T-cell (primary cell): ENCODE measurements at regions not wholly inside any gene's neighbourhood (a gene's known extent, or its start where the extent isn't known, plus 50 kb on each side); places are given as distances from the start of the nearest gene placed in this dataset.

ENCODE experiments used
- ATAC-seq, 4 experiments: fragments of 200-7000 bp in 3 of 4; fragments of 150-1000 bp in 1 of 4; cut with Tn5 transposase; replicated peaks in 1 of 4; 1 replicate in 3 of 4; 2 replicates in 1 of 4; pipeline ENCODE4 v1.10.0; 2021; ENCODE audit warnings: moderate library complexity in 3 of 4, mild to moderate bottlenecking in 2 of 4, moderate number of reproducible peaks in 1 of 4
- CTCF ChIA-PET, 2 donors: fragments of 300-600 bp; sonication (Branson Sonifier 250); formaldehyde crosslinking; loops; one replicate each; lab custom pipeline; 2022; ENCODE audit warnings: antibody characterized with exemption in 2 of 2; lab: Charles Lee
- POLR2A ChIA-PET, 2 donors: fragments of 300-600 bp; sonication (Branson Sonifier 250); formaldehyde crosslinking; loops; one replicate each; lab custom pipeline; 2022; ENCODE audit warnings: antibody characterized with exemption in 2 of 2; lab: Charles Lee
- DNase-seq, 35 experiments: peaks; one replicate each; pipeline versions ENCODE4 v3.0.0 to v3.0.0-alpha.2; 2013 to 2023
- H3K27ac ChIP-seq: one replicate; pipeline ENCODE4 v1.5.1; 2013; ENCODE audit warnings: low read length
- H3K27me3 ChIP-seq, 2 experiments: replicated peaks in 1 of 2; 1 replicate in 1 of 2; 2 replicates in 1 of 2; pipeline versions ENCODE4 v1.6.1 to v1.7.0; 2013; ENCODE audit warnings: low read length in 1 of 2, mixed read lengths in 1 of 2; ENCODE audit not compliant: control insufficient read depth in 2 of 2, insufficient read depth in 2 of 2; ENCODE audit errors: extremely low read depth in 1 of 2
- H3K36me3 ChIP-seq, 2 donors: 1 replicate in 1 of 2; 2 replicates in 1 of 2; pipeline versions ENCODE4 v1.6.1 to v1.7.0; 2013; ENCODE audit warnings: low read length in 1 of 2; ENCODE audit not compliant: control insufficient read depth in 2 of 2, insufficient read depth in 1 of 2; ENCODE audit errors: extremely low read depth in 1 of 2
- H3K4me1 ChIP-seq, 2 experiments: 1 replicate in 1 of 2; 2 replicates in 1 of 2; pipeline versions ENCODE4 v1.6.1 to v1.7.0; 2013; ENCODE audit warnings: low read length in 2 of 2, mixed read lengths in 1 of 2; ENCODE audit not compliant: insufficient read depth in 2 of 2, control insufficient read depth in 1 of 2; ENCODE audit errors: extremely low read depth in 1 of 2
- H3K4me3 ChIP-seq, 2 donors: 1 replicate in 1 of 2; 2 replicates in 1 of 2; pipeline versions ENCODE4 v1.5.1 to v1.7.0; 2013; ENCODE audit warnings: mild to moderate bottlenecking in 2 of 2, low read length in 1 of 2, moderate library complexity in 1 of 2; ENCODE audit not compliant: control insufficient read depth in 1 of 2; ENCODE audit errors: extremely low read depth in 1 of 2
- H3K9me3 ChIP-seq: 2 replicates; pipeline ENCODE4 v1.7.0; 2013
- H3K27ac Mint-ChIP-seq, 2 donors: one replicate each; pipeline ENCODE4 v1.8.0; 2020 to 2021; ENCODE audit warnings: mild to moderate bottlenecking in 2 of 2, mixed read lengths in 2 of 2
- H3K27me3 Mint-ChIP-seq, 2 donors: one replicate each; pipeline ENCODE4 v1.8.0; 2021 to 2022; ENCODE audit warnings: mixed read lengths in 2 of 2
- H3K36me3 Mint-ChIP-seq: one replicate; pipeline ENCODE4 v1.8.0; 2021; ENCODE audit warnings: mixed read lengths
- H3K4me1 Mint-ChIP-seq, 3 donors: one replicate each; pipeline ENCODE4 v1.8.0; 2020 to 2022; ENCODE audit warnings: mixed read lengths in 3 of 3, mild to moderate bottlenecking in 1 of 3
- H3K4me3 Mint-ChIP-seq, 3 donors: one replicate each; pipeline ENCODE4 v1.8.0; 2020 to 2022; ENCODE audit warnings: mild to moderate bottlenecking in 3 of 3, mixed read lengths in 3 of 3, moderate library complexity in 3 of 3
- H3K9me3 Mint-ChIP-seq, 3 donors: one replicate each; pipeline ENCODE4 v1.8.0; 2020 to 2022; ENCODE audit warnings: mixed read lengths in 3 of 3
- WGBS: methylation state at CpG from one replicate; pipeline ENCODE4 v1.1.5; 2013; ENCODE audit warnings: missing lambda C conversion rate; ENCODE audit not compliant: insufficient coverage; 5-methylcytosine and 5-hydroxymethylcytosine counted together

GRCh38 chr6:67210450-67210849 lies 1424.6 kb upstream of the ADGRB3 start:
- DNase-seq (no peak), ATAC-seq (no peak)
- H3K4me1 Mint-ChIP-seq = no peaks in the 10 kb centered on the region
- no peaks in the 10 kb centered on the region for H3K27me3 Mint-ChIP-seq
- Histone ChIP-seq H3K36me3 (no peaks in the 10 kb centered on the region), H3K4me1 (no peaks in the 10 kb centered on the region), H3K9me3 (no peaks in the 10 kb centered on the region), H3K27me3 (no peaks in the 10 kb centered on the region), H3K4me3 (no peak overlapping the region), H3K27ac (no peak overlapping the region)
- H3K27ac Mint-ChIP-seq = no peak overlapping the region
- ChIA-PET POLR2A (no interaction called here), CTCF (no interaction called here)
- no peaks in the 10 kb centered on the region for H3K36me3 Mint-ChIP-seq
- peaks cover 6 to 16% (median 14%) of the 10 kb centered on the region in 3 donors for H3K9me3 Mint-ChIP-seq
- no CpG with 5 or more reads among the region's 1 CpG for WGBS
- H3K4me3 Mint-ChIP-seq = no peak overlapping the region

DNA sequence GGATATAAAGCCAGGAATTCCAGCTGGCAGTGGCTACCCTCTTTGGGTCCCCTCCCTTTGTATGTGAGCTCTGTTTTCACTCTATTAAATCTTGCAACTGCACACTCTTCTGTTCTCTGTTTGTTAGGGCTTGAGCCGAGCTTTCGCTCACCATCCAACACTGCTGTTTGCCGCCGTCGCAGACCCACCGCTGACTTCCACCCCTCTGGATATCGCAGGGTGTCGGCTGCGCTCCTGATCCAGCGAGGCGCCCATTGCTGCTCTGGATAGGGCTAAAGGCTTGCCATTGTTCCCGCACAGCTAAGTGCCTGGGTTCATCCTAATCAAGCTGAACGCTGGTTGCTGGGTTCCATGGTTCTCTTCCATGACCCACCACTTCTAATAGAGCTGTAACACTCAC lies 1433.5 kb upstream of the ADGRB3 start:
- ATAC-seq (no peak), DNase-seq (no peak)
- no peaks in the 10 kb centered on the region for H3K27me3 Mint-ChIP-seq
- no peaks in the 10 kb centered on the region for H3K4me1 Mint-ChIP-seq
- WGBS = 89% methylated on average over 10 of the region's 13 CpGs
- no peak overlapping the region for H3K4me3 Mint-ChIP-seq
- Histone ChIP-seq H3K27ac (no peak overlapping the region), H3K27me3 (no peaks in the 10 kb centered on the region), H3K9me3 (no peaks in the 10 kb centered on the region), H3K4me3 (no peak overlapping the region), H3K36me3 (no peaks in the 10 kb centered on the region), H3K4me1 (no peaks in the 10 kb centered on the region)
- no peak overlapping the region for H3K27ac Mint-ChIP-seq
- H3K9me3 Mint-ChIP-seq = peaks cover 10 to 15% (median 12%) of the 10 kb centered on the region in 3 donors
- ChIA-PET CTCF (no interaction called here), POLR2A (interaction anchor here in 1 of 2 donors (0.7 kb wide), 1 partner anchor 46 kb away, joined by 4 read pairs; no protein-coding TSS in a partner anchor)
- no peaks in the 10 kb centered on the region for H3K36me3 Mint-ChIP-seq

GRCh38 chr6:67200626-67201403 lies 1434.3 kb upstream of the ADGRB3 start:
- WGBS = 85% methylated on average over 6 of the region's 7 CpGs
- ATAC-seq (no peak), DNase-seq (no peak)
- Mint-ChIP-seq H3K27me3 (no peaks in the 10 kb centered on the region), H3K36me3 (no peaks in the 10 kb centered on the region), H3K9me3 (peaks cover 12 to 15% (median 14%) of the 10 kb centered on the region in 3 donors), H3K4me3 (no peak overlapping the region), H3K4me1 (no peaks in the 10 kb centered on the region), H3K27ac (no peak overlapping the region)
- Histone ChIP-seq H3K27me3 (no peaks in the 10 kb centered on the region), H3K4me1 (no peaks in the 10 kb centered on the region), H3K4me3 (no peak overlapping the region), H3K27ac (no peak overlapping the region), H3K9me3 (no peaks in the 10 kb centered on the region), H3K36me3 (no peaks in the 10 kb centered on the region)
- ChIA-PET CTCF (no interaction called here), POLR2A (interaction anchor here in 1 of 2 donors (0.6 kb wide), 1 partner anchor 35 kb away, joined by 3 read pairs; no protein-coding TSS in a partner anchor)

DNA sequence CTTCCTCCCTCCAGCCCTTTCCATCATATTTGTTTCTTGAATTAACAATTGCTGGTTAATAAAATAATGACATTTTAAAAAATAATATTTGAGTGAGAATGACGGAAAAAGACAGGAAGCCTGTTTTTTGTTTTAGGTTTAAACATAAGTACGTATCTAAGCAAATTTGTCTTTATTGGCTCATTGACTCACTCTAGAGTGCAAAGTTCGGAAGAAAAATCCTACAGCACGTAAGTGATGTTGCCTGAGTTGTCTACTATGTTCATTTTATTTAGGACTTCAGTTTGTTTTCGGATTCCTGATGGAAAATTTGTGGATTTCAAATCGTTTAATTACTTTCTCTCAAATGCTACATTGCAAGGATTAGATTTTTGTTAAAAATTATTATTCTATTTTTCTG lies 1435.7 kb upstream of the ADGRB3 start:
- H3K4me1 Mint-ChIP-seq = no peaks in the 10 kb centered on the region
- H3K36me3 ChIP-seq = no peaks in the 10 kb centered on the region
- POLR2A ChIA-PET = no interaction called here
- H3K36me3 Mint-ChIP-seq = no peaks in the 10 kb centered on the region
- no peak overlapping the region for H3K27ac ChIP-seq
- CTCF ChIA-PET = no interaction called here
- no peaks in the 10 kb centered on the region for H3K4me1 ChIP-seq
- ATAC-seq (no peak), DNase-seq (no peak)
- peaks cover 11 to 18% (median 14%) of the 10 kb centered on the region in 3 donors for H3K9me3 Mint-ChIP-seq
- no peak overlapping the region for H3K4me3 Mint-ChIP-seq
- no peak overlapping the region for H3K4me3 ChIP-seq
- no peaks in the 10 kb centered on the region for H3K27me3 Mint-ChIP-seq
- no peaks in the 10 kb centered on the region for H3K27me3 ChIP-seq
- no peaks in the 10 kb centered on the region for H3K9me3 ChIP-seq
- no peak overlapping the region for H3K27ac Mint-ChIP-seq
- 100% methylated on average over 1 of the region's 6 CpGs for WGBS

DNA sequence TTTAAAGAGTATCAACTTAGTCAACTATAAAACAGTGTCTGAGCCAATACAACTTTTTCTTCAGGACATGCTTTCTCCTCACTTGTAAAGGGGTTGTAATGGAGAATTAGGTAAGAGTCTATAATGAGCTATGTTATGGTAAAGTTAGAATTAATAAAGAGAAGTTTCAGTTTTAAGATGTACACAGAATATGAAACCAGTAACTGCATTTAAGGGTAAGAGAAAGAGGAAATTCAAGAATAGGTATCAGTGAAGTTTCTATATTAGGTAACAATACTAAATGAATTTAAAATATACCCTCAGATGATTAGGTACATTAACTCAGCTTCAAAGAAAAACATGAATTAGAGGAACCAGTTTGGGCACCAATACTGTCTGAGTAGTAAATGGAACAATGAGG lies 1444.3 kb upstream of the ADGRB3 start:
- Mint-ChIP-seq H3K4me3 (no peak overlapping the region), H3K36me3 (no peaks in the 10 kb centered on the region), H3K27ac (no peak overlapping the region), H3K27me3 (no peaks in the 10 kb centered on the region), H3K9me3 (peaks cover 4 to 19% (median 7%) of the 10 kb centered on the region in 3 donors), H3K4me1 (no peaks in the 10 kb centered on the region)
- no peaks in the 10 kb centered on the region for H3K27me3 ChIP-seq
- H3K4me3 ChIP-seq = no peak overlapping the region
- POLR2A ChIA-PET = no interaction called here
- CTCF ChIA-PET = no interaction called here
- no peaks in the 10 kb centered on the region for H3K36me3 ChIP-seq
- H3K9me3 ChIP-seq = no peaks in the 10 kb centered on the region
- no peak overlapping the region for H3K27ac ChIP-seq
- no peaks in the 10 kb centered on the region for H3K4me1 ChIP-seq
- ATAC-seq = no peak
- no peak for DNase-seq

GRCh38 chr6:67184405-67184804 lies 1450.7 kb upstream of the ADGRB3 start:
- H3K27me3 Mint-ChIP-seq = no peaks in the 10 kb centered on the region
- H3K4me1 ChIP-seq = no peaks in the 10 kb centered on the region
- H3K27me3 ChIP-seq = no peaks in the 10 kb centered on the region
- H3K27ac ChIP-seq = no peak overlapping the region
- 100% methylated on average over 1 of the region's 1 CpG for WGBS
- no peak overlapping the region for H3K27ac Mint-ChIP-seq
- no peak for ATAC-seq
- H3K4me3 Mint-ChIP-seq = no peak overlapping the region
- no peak for DNase-seq
- no peaks in the 10 kb centered on the region for H3K36me3 ChIP-seq
- H3K4me3 ChIP-seq = no peak overlapping the region
- H3K9me3 ChIP-seq = peaks cover 4% of the 10 kb centered on the region
- H3K36me3 Mint-ChIP-seq = no peaks in the 10 kb centered on the region
- peaks cover 4 to 6% (median 5%) of the 10 kb centered on the region in 3 donors for H3K9me3 Mint-ChIP-seq
- CTCF ChIA-PET = no interaction called here
- POLR2A ChIA-PET = no interaction called here
- no peaks in the 10 kb centered on the region for H3K4me1 Mint-ChIP-seq
